ENCODE measurements at regions not wholly inside any gene's neighbourhood (a gene's known extent, or its start where the extent isn't known, plus 50 kb on each side); places are given as distances from the start of the nearest gene placed in this dataset.

GRCh38 chr5:162487528-162488525 lies 420.3 kb downstream of the GABRG2 start:
- TF ChIP-seq GATA3 (IDR thresholded peaks at IDR 0.05; ENCODE audit: low read depth, low read length) (no peak), GATA2 (IDR thresholded peaks at IDR 0.05; ENCODE audit: low read depth, low read length) (no peak)

Data from SH-SY5Y (cell line).